Upper lobe of left lung (tissue), 4 donors: ENCODE measurements at regions not wholly inside any gene's neighbourhood (a gene's known extent, or its start where the extent isn't known, plus 50 kb on each side); places are given as distances from the start of the nearest gene placed in this dataset.

ENCODE experiments used
- CTCF ChIP-seq, 6 experiments: fragments of 450-650 bp in 4 of 6; fragments of 200-600 bp in 2 of 6; sonication (generic) in 2 of 6; IDR thresholded peaks; one replicate each; pipeline ENCODE4 v1.5.1; 2016 to 2019; ENCODE audit warnings: antibody characterized with exemption in 6 of 6
- POLR2A ChIP-seq, 4 donors: fragments of 450-650 bp; IDR thresholded peaks; one replicate each; pipeline ENCODE4 v1.5.1; 2016 to 2017; ENCODE audit warnings: antibody characterized with exemption in 4 of 4, mild to moderate bottlenecking in 2 of 4
- POLR2AphosphoS5 ChIP-seq, 2 donors: sonication (generic); formaldehyde crosslinking; IDR thresholded peaks; one replicate each; pipeline ENCODE4 v1.5.1; 2017; ENCODE audit warnings: antibody characterized with exemption in 2 of 2

- TF ChIP-seq CTCF (IDR thresholded peaks at IDR 0.05): no peak
- no peak for TF ChIP-seq POLR2AphosphoS5 (IDR thresholded peaks at IDR 0.05)
- no peak for TF ChIP-seq POLR2A (IDR thresholded peaks at IDR 0.05)
Observed at GRCh38 chr2:128715360-128715759, 396.7 kb upstream of the HS6ST1 start.
